ENCODE measurements at regions not wholly inside any gene's neighbourhood (a gene's known extent, or its start where the extent isn't known, plus 50 kb on each side); places are given as distances from the start of the nearest gene placed in this dataset.

DNA sequence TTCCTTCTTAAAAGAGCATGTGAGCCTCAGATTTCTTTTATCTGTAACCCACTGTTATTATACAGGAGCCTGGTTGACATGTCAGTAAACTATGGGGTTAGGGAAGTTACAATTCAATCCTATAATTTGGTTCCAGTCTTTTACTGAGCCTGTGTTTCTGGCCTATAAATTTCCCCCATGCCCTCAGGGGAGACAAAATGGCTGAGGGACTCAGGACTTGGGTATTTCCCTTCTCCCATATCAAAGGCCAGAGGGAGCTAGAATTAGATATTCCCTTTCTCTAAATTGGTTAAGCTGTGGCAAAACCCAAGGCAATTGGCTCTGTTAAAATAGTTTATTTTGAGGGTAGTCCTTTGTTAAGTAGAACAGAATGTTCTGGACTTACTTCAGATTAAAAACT, 823.2 kb downstream of the TLE1 start:
- Histone ChIP-seq H3K36me3 (replicated peaks in 1 of 2; ENCODE audit: control insufficient read depth in 1 of 2, insufficient read depth in 2 of 2, low read length in 2 of 2) (no peaks in the 10 kb centered on the region), H3K27ac (ENCODE audit: extremely low read length, insufficient read depth, low read length) (no peak overlapping the region), H2AFZ (ENCODE audit: low read length) (no peak overlapping the region), H3K9me3 (ENCODE audit: low read length) (0 out of 2 replicates have a peak, but pooled peaks cover 18% of the 10 kb centered on the region), H3K9ac (ENCODE audit: insufficient read depth, low read depth, low read length) (no peak overlapping the region), H3K4me3 (replicated peaks in 1 of 3; ENCODE audit: insufficient read depth in 1 of 3, low read depth in 2 of 3, low read length in 3 of 3) (no peak overlapping the region), H3K79me2 (ENCODE audit: insufficient read depth, low read length) (no peaks in the 10 kb centered on the region), H3K4me1 (ENCODE audit: insufficient read depth, low read length) (no peaks in the 10 kb centered on the region), H3K27me3 (ENCODE audit: control insufficient read depth in 1 of 2, insufficient read depth in 2 of 2, low read length in 2 of 2) (no peaks in the 10 kb centered on the region), H4K20me1 (ENCODE audit: insufficient read depth, low read length) (no peaks in the 10 kb centered on the region), H3K4me2 (ENCODE audit: low read depth, low read length) (no peak overlapping the region)
- POLR2A ChIA-PET = no interaction called here
- BruUV-seq (replicated peaks) = no TSS peak
- intact Hi-C loops (cut with micrococcal nuclease; ENCODE audit: unreplicated experiment) = no loop called here
- no peak for DNase-seq (ENCODE audit: low spot score)
- TF ChIP-seq, protein P1, sequence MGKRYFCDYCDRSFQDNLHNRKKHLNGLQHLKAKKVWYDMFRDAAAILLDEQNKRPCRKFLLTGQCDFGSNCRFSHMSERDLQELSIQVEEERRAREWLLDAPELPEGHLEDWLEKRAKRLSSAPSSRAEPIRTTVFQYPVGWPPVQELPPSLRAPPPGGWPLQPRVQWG (CRISPR knock-in tag; IDR thresholded peaks at IDR 0.05; ENCODE audit: borderline replicate concordance, low read depth) = no peak
- TF ChIP-seq PHF8 (CRISPR knock-in tag; IDR thresholded peaks at IDR 0.05) (no peak), AHR (CRISPR knock-in tag; IDR thresholded peaks at IDR 0.05) (no peak), ZNF101 (CRISPR knock-in tag; IDR thresholded peaks at IDR 0.05; ENCODE audit: borderline replicate concordance, low read depth) (no peak), ZNF780A (CRISPR knock-in tag; IDR thresholded peaks at IDR 0.05) (no peak), ZNF552 (CRISPR knock-in tag; IDR thresholded peaks at IDR 0.05; ENCODE audit: borderline replicate concordance) (no peak), TBX3 (IDR thresholded peaks at IDR 0.05; ENCODE audit: borderline replicate concordance) (no peak), ZNF746 (CRISPR knock-in tag; IDR thresholded peaks at IDR 0.05) (no peak), ZNF841 (CRISPR knock-in tag; IDR thresholded peaks at IDR 0.05; ENCODE audit: borderline replicate concordance) (no peak), SRF (IDR thresholded peaks at IDR 0.05; ENCODE audit: low read depth, low read length) (no peak)
- TF ChIP-seq, protein P2, sequence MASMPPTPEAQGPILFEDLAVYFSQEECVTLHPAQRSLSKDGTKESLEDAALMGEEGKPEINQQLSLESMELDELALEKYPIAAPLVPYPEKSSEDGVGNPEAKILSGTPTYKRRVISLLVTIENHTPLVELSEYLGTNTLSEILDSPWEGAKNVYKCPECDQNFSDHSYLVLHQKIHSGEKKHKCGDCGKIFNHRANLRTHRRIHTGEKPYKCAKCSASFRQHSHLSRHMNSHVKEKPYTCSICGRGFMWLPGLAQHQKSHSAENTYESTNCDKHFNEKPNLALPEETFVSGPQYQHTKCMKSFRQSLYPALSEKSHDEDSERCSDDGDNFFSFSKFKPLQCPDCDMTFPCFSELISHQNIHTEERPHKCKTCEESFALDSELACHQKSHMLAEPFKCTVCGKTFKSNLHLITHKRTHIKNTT (CRISPR knock-in tag; IDR thresholded peaks at IDR 0.05) = no peak
- FAIRE-seq = no peak
- CTCF ChIA-PET (ENCODE audit: low intra/inter-chr PET ratio, low total read pairs) = no interaction called here
- ATAC-seq = no peak
- in situ Hi-C loops (cut with HindIII; ENCODE audit: extremely low pct_ligation_motif_present, low pct_unique_long_range_greater_than_20kb) = no loop called here
